Ishikawa (cell line): ENCODE measurements at regions not wholly inside any gene's neighbourhood (a gene's known extent, or its start where the extent isn't known, plus 50 kb on each side); places are given as distances from the start of the nearest gene placed in this dataset.

ENCODE experiments used
- TCF12 ChIP-seq: IDR thresholded peaks from 2 replicates; pipeline ENCODE4 v1.6.1; 2012; ENCODE audit warnings: low read depth
- TF ChIP-seq, protein P1 (sequence below): IDR thresholded peaks from 2 replicates; pipeline ENCODE4 v1.6.1; 2012

DNA sequence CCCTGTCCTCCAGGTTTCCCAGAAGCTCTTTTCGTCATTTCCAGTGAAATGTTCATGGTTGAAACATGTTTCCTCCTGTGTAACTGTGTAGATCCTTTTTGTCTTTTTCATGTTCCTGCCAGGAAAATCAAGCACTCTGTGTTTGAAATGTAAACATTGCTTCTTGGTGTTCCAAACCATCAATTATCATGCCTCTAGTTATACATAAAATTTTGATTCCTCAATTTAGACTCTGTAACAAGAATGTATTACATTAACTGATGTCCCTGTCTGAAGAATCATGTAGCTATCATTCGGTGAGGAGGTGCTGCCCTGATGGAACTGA is 546.3 kb upstream of the CITED2 start:
- TF ChIP-seq, protein P1, sequence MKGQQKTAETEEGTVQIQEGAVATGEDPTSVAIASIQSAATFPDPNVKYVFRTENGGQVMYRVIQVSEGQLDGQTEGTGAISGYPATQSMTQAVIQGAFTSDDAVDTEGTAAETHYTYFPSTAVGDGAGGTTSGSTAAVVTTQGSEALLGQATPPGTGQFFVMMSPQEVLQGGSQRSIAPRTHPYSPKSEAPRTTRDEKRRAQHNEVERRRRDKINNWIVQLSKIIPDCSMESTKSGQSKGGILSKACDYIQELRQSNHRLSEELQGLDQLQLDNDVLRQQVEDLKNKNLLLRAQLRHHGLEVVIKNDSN, result no peak
- no peak for TF ChIP-seq TCF12
